HFFc6 (cell line): ENCODE measurements at regions not wholly inside any gene's neighbourhood (a gene's known extent, or its start where the extent isn't known, plus 50 kb on each side); places are given as distances from the start of the nearest gene placed in this dataset.

Source experiments
- DNase-seq: peaks from one replicate; pipeline ENCODE4 v3.0.0-alpha.2; 2018
- H3K27ac Mint-ChIP-seq: 2 replicates; pipeline ENCODE4 v1.8.0; 2020; ENCODE audit warnings: mild to moderate bottlenecking, mixed read lengths
- H3K27me3 Mint-ChIP-seq: 2 replicates; pipeline ENCODE4 v1.8.0; 2021; ENCODE audit warnings: mild to moderate bottlenecking, moderate library complexity, mixed read lengths; ENCODE audit not compliant: insufficient read depth
- H3K36me3 Mint-ChIP-seq: 2 replicates; pipeline ENCODE4 v1.8.0; 2021; ENCODE audit warnings: low read depth, mixed read lengths
- H3K4me1 Mint-ChIP-seq: 2 replicates; pipeline ENCODE4 v1.8.0; 2020; ENCODE audit warnings: low read depth, mixed read lengths
- H3K4me3 Mint-ChIP-seq: 2 replicates; pipeline ENCODE4 v1.8.0; 2020; ENCODE audit warnings: mild to moderate bottlenecking, moderate library complexity, mixed read lengths
- H3K9me3 Mint-ChIP-seq: 2 replicates; pipeline ENCODE4 v1.8.0; 2020; ENCODE audit warnings: mild to moderate bottlenecking, mixed read lengths
- CTCF ChIP-seq: fragments of 200-600 bp; sonication (generic); IDR thresholded peaks from 2 replicates; pipeline ENCODE4 v1.5.0; 2021; ENCODE audit warnings: antibody characterized with exemption, mild to moderate bottlenecking

- Mint-ChIP-seq H3K27me3 (no peaks in the 10 kb centered on the region; the same call in 1 of the 2 replicates), H3K4me3 (no peak overlapping the region), H3K36me3 (no peaks in the 10 kb centered on the region; the same call in 1 of the 2 replicates), H3K27ac (no peak overlapping the region), H3K9me3 (peaks cover 18% of the 10 kb centered on the region), H3K4me1 (no peaks in the 10 kb centered on the region)
- TF ChIP-seq CTCF, result no peak
- no peak for DNase-seq
These were observed 84.4 kb upstream of the TRPC6 start for GRCh38 chr11:101668236-101668635.

GRCh38 chr11:101666916-101667315, 83.1 kb upstream of the TRPC6 start:
- no peak for DNase-seq
- no peaks in the 10 kb centered on the region; the same call in 1 of the 2 replicates for H3K27me3 Mint-ChIP-seq
- no peaks in the 10 kb centered on the region; the same call in 1 of the 2 replicates for H3K36me3 Mint-ChIP-seq
- no peak overlapping the region for H3K4me3 Mint-ChIP-seq
- H3K9me3 Mint-ChIP-seq, result peaks cover 24% of the 10 kb centered on the region
- no peak for TF ChIP-seq CTCF
- no peak overlapping the region for H3K27ac Mint-ChIP-seq
- no peaks in the 10 kb centered on the region for H3K4me1 Mint-ChIP-seq

- TF ChIP-seq CTCF, result no peak
- Mint-ChIP-seq H3K27ac (no peak overlapping the region), H3K4me1 (no peaks in the 10 kb centered on the region)
These were observed 77.8 kb upstream of the TRPC6 start for GRCh38 chr11:101661559-101661958.

More at GRCh38 chr11:101661559-101661958, 77.8 kb upstream of the TRPC6 start:
- H3K36me3 Mint-ChIP-seq, result no peaks in the 10 kb centered on the region
- no peak for DNase-seq
- H3K4me3 Mint-ChIP-seq, result no peak overlapping the region
- peaks cover 34% of the 10 kb centered on the region for H3K9me3 Mint-ChIP-seq
- no peaks in the 10 kb centered on the region; the same call in 1 of the 2 replicates for H3K27me3 Mint-ChIP-seq
